K562 (cell line): ENCODE measurements at regions not wholly inside any gene's neighbourhood (a gene's known extent, or its start where the extent isn't known, plus 50 kb on each side); places are given as distances from the start of the nearest gene placed in this dataset.

Source experiments
- ATAC-seq: fragments of 200-7000 bp; cut with Tn5 transposase; 3 replicates; pipeline ENCODE4 v1.9.1; 2020; ENCODE audit warnings: moderate library complexity
- BruUV-seq: library from RNA; stranded (reverse); fragments of 400-500 nt; replicated peaks from 2 replicates; lab custom pipeline; 2021; lab: Mats Ljungman, UMichigan
- CTCF ChIA-PET: fragments of 300-600 bp; formaldehyde crosslinking; extraction: SDS; loops from one replicate; lab custom pipeline; 2021; ENCODE audit warnings: low intra/inter-chr PET ratio; lab: Yijun Ruan, JAX
- POLR2A ChIA-PET: fragments of 300-600, 350-650 bp; sonication (Branson Sonifier 250); formaldehyde crosslinking; extraction: SDS; loops from one replicate; lab custom pipeline; 2021; ENCODE audit warnings: antibody characterized with exemption, inconsistent platforms; lab: Yijun Ruan, JAX
- DNase-seq, 4 experiments: peaks; one replicate each; pipeline versions ENCODE4 v3.0.0 to v3.0.0-alpha.2; 2011 to 2018; ENCODE audit warnings: low spot score in 3 of 4, mixed read lengths in 3 of 4; ENCODE audit errors: extremely low read depth in 1 of 4
- FAIRE-seq: peaks from 2 replicates; lab custom pipeline; 2011; peaks lifted over from hg19 to GRCh38; lab: Jason Lieb, UNC
- H2AFZ ChIP-seq: 2 replicates; pipeline ENCODE4 v1.6.0; 2011; ENCODE audit warnings: low read depth, low read length, control low read depth, inconsistent platforms
- H3K27ac ChIP-seq: fragments of 200-600 bp; 3 replicates; pipeline ENCODE4 v1.8.0; 2011; ENCODE audit warnings: low read depth, mild to moderate bottlenecking, control low read depth, inconsistent platforms, low read length, moderate library complexity, mixed read lengths; ENCODE audit errors: extremely low read depth
- H3K27me3 ChIP-seq, 2 experiments: fragments of 300-600 bp in 1 of 2; 2 replicates in 1 of 2; 3 replicates in 1 of 2; pipeline versions ENCODE4 v1.6.0 to v1.8.0; 2011; ENCODE audit warnings: inconsistent platforms in 2 of 2, low read length in 2 of 2, mild to moderate bottlenecking in 1 of 2, mixed read lengths in 1 of 2, moderate library complexity in 1 of 2; ENCODE audit not compliant: control insufficient read depth in 2 of 2, insufficient read depth in 2 of 2
- H3K36me3 ChIP-seq: fragments of 300-600 bp; 3 replicates; pipeline ENCODE4 v1.8.0; 2011; ENCODE audit warnings: mild to moderate bottlenecking, low read length, inconsistent platforms; ENCODE audit not compliant: control insufficient read depth, insufficient read depth
- H3K4me1 ChIP-seq, 2 experiments: fragments of 200-600 bp in 1 of 2; replicated peaks in 1 of 2; 2 replicates in 1 of 2; 3 replicates in 1 of 2; pipeline versions ENCODE4 v1.5.1 to v1.8.0; 2011; ENCODE audit warnings: inconsistent platforms in 2 of 2, low read length in 2 of 2, mild to moderate bottlenecking in 1 of 2, mixed read lengths in 1 of 2, moderate library complexity in 1 of 2; ENCODE audit not compliant: control insufficient read depth in 2 of 2, insufficient read depth in 2 of 2
- H3K4me2 ChIP-seq: 2 replicates; pipeline ENCODE4 v1.6.1; 2011; ENCODE audit warnings: low read length, control low read depth, inconsistent platforms, mixed read lengths; ENCODE audit not compliant: insufficient read depth
- H3K4me3 ChIP-seq: fragments of 200-600 bp; sonication (generic), shearing (Covaris generic); 2 replicates; pipeline ENCODE4 v1.5.1; 2016; ENCODE audit warnings: control low read depth, inconsistent platforms
- H3K79me2 ChIP-seq: fragments of 200-600 bp; 3 replicates; pipeline ENCODE4 v1.8.0; 2011; ENCODE audit warnings: low read length, inconsistent platforms; ENCODE audit not compliant: control insufficient read depth, insufficient read depth
- H3K9ac ChIP-seq, 2 experiments: 2 replicates each; pipeline versions ENCODE4 v1.6.0 to v1.6.1; 2011; ENCODE audit warnings: low read depth in 2 of 2, low read length in 2 of 2, control low read depth in 1 of 2, inconsistent platforms in 1 of 2, mild to moderate bottlenecking in 1 of 2, mixed read lengths in 1 of 2; ENCODE audit not compliant: insufficient read depth in 1 of 2
- H3K9me1 ChIP-seq: one replicate; pipeline ENCODE4 v1.6.0; 2011; ENCODE audit warnings: inconsistent platforms, mild to moderate bottlenecking, low read length, moderate library complexity; ENCODE audit not compliant: control insufficient read depth, insufficient read depth
- H3K9me3 ChIP-seq: replicated peaks from 2 replicates; pipeline ENCODE4 v1.5.1; 2011; ENCODE audit warnings: low read depth, low read length, inconsistent platforms; ENCODE audit not compliant: control insufficient read depth, insufficient read depth
- H4K20me1 ChIP-seq: replicated peaks from 2 replicates; pipeline ENCODE4 v1.6.1; 2011; ENCODE audit warnings: low read length, inconsistent platforms, mixed read lengths; ENCODE audit not compliant: control insufficient read depth, insufficient read depth
- CBX5 ChIP-seq: IDR thresholded peaks from 2 replicates; pipeline ENCODE4 v1.6.1; 2014; ENCODE audit warnings: low read depth, borderline replicate concordance
- DNMT1 ChIP-seq: fragments of 450-650 bp; IDR thresholded peaks from 2 replicates; pipeline ENCODE4 v1.6.1; 2016; ENCODE audit warnings: antibody characterized with exemption, mild to moderate bottlenecking
- DPF2 ChIP-seq: fragments of 450-650 bp; IDR thresholded peaks from 2 replicates; pipeline ENCODE4 v1.6.1; 2016
- HCFC1 ChIP-seq: IDR thresholded peaks from 2 replicates; pipeline ENCODE4 v1.6.1; 2012; ENCODE audit warnings: low read depth, low read length, improper control_type of control experiment
- IFI16 ChIP-seq: fragments of 250-450 bp; sonication (Bioruptor Pico); IDR thresholded peaks from 2 replicates; pipeline ENCODE4 v2.1.2; 2022; ENCODE audit warnings: mild to moderate bottlenecking, inconsistent platforms
- MEF2A ChIP-seq: IDR thresholded peaks from 2 replicates; pipeline ENCODE4 v1.6.1; 2011; ENCODE audit warnings: low read depth, mild to moderate bottlenecking, low read length, moderate library complexity; ENCODE audit not compliant: control insufficient read depth
- NONO ChIP-seq, 2 experiments: fragments of 200-400 bp in 1 of 2; fragments of 450-650 bp in 1 of 2; formaldehyde crosslinking in 1 of 2; IDR thresholded peaks; 2 replicates each; pipeline ENCODE4 v1.6.1; 2017; ENCODE audit warnings: low read depth in 2 of 2, mild to moderate bottlenecking in 2 of 2, moderate library complexity in 2 of 2, low read length in 1 of 2
- NR2C2 ChIP-seq, 2 experiments: fragments of 200-800 bp in 1 of 2; sonication (Bioruptor generic) in 1 of 2; sonication (generic) in 1 of 2; formaldehyde crosslinking in 1 of 2; IDR thresholded peaks; 2 replicates each; pipeline versions ENCODE4 v1.6.1 to v1.8.0; 2016 to 2022; ENCODE audit warnings: mild to moderate bottlenecking in 1 of 2, missing compliant biosample characterization in 1 of 2, missing genetic modification characterization in 1 of 2, missing genetic modification reagents in 1 of 2
- NRF1 ChIP-seq, 2 experiments: fragments of 450-650 bp; IDR thresholded peaks in 1 of 2; conservative IDR thresholded peaks in 1 of 2; 2 replicates each; pipeline ENCODE4 v1.6.1; 2014; ENCODE audit warnings: mild to moderate bottlenecking in 2 of 2
- POLR2A ChIP-seq: fragments of 450-650 bp; conservative IDR thresholded peaks from 2 replicates; pipeline ENCODE4 v1.6.1; 2016
- RBM39 ChIP-seq: fragments of 200-400 bp; formaldehyde crosslinking; optimal IDR thresholded peaks from 2 replicates; pipeline ENCODE3; 2018; ENCODE audit warnings: low read depth, low read length
- SREBF2 ChIP-seq: sonication (generic); formaldehyde crosslinking; IDR thresholded peaks from 2 replicates; pipeline ENCODE4 v1.4.0; 2020; ENCODE audit warnings: mild to moderate bottlenecking, missing genetic modification reagents
- ZBTB43 ChIP-seq: sonication (generic); formaldehyde crosslinking; IDR thresholded peaks from 2 replicates; pipeline ENCODE4 v1.8.0; 2023; ENCODE audit warnings: mild to moderate bottlenecking, missing genetic modification reagents
- ZBTB8A ChIP-seq: fragments of 450-650 bp; IDR thresholded peaks from 2 replicates; pipeline ENCODE4 v1.6.1; 2018; ENCODE audit warnings: mild to moderate bottlenecking, moderate library complexity; ENCODE audit not compliant: partially characterized antibody
- ZNF143 ChIP-seq: sonication (generic); formaldehyde crosslinking; IDR thresholded peaks from 2 replicates; pipeline ENCODE4 v1.9.0; 2022; ENCODE audit warnings: mild to moderate bottlenecking, missing genetic modification reagents
- ZNF639 ChIP-seq, 2 experiments: fragments of 200-800 bp in 1 of 2; sonication (Bioruptor generic) in 1 of 2; sonication (generic) in 1 of 2; formaldehyde crosslinking in 1 of 2; IDR thresholded peaks in 1 of 2; conservative IDR thresholded peaks in 1 of 2; 2 replicates each; pipeline versions ENCODE4 v1.5.0 to v1.6.1; 2016 to 2020; ENCODE audit warnings: missing compliant biosample characterization in 1 of 2, missing genetic modification characterization in 1 of 2, missing genetic modification reagents in 1 of 2
- ZZZ3 ChIP-seq: fragments of 450-650 bp; IDR thresholded peaks from 2 replicates; pipeline ENCODE4 v1.6.1; 2016; ENCODE audit warnings: antibody characterized with exemption, mild to moderate bottlenecking, moderate library complexity
- WGBS: fragments of 100-300 bp; shearing (Covaris generic); methylation state at CpG from one replicate; pipeline ENCODE4 v1.1.6; 2016; ENCODE audit warnings: low coverage, mixed read lengths; ENCODE audit not compliant: insufficient coverage; ENCODE audit errors: missing lambda C conversion rate; 5-methylcytosine and 5-hydroxymethylcytosine counted together
- in situ Hi-C: fragments of 300-500 bp; cut with MboI; formaldehyde crosslinking; loops from 4 replicates; pipeline ENCODE4 v1.15.0; 2018; ENCODE audit warnings: inconsistent platforms, mixed read lengths
- intact Hi-C: fragments of 100-400 bp; cut with micrococcal nuclease; formaldehyde crosslinking; loops from 2 replicates; pipeline ENCODE4 v1.14.2; 2022

GRCh38 chr7:142460402-142461117 lies 202.7 kb upstream of the PRSS58 start:
- ChIA-PET POLR2A (interaction anchor here (0.6 kb wide), 1 partner anchor 28 kb away, joined by 3 read pairs; no protein-coding TSS in a partner anchor), CTCF (interaction anchor here (1.6 kb wide), 1 partner anchor 323 kb away, joined by 4 read pairs; no protein-coding TSS in a partner anchor)
- Histone ChIP-seq H3K9ac (no peak overlapping the region), H4K20me1 (no peaks in the 10 kb centered on the region), H3K4me1 (no peaks in the 10 kb centered on the region), H3K27ac (no peak overlapping the region), H3K9me1 (no peaks in the 10 kb centered on the region), H3K36me3 (no peaks in the 10 kb centered on the region), H3K9me3 (no peaks in the 10 kb centered on the region), H3K4me2 (no peak overlapping the region), H3K27me3 (peaks cover under 1 to 3% of the 10 kb centered on the region in 2 experiments; a peak in 2 of 5 replicates), H3K4me3 (no peak overlapping the region), H3K79me2 (no peaks in the 10 kb centered on the region), H2AFZ (no peak overlapping the region)
- ATAC-seq = no peak
- 0% methylated on average over 6 of the region's 7 CpGs for WGBS
- TF ChIP-seq NONO (IDR thresholded peaks at IDR 0.05; ENCODE audit: low read depth in 2 of 2, low read length in 1 of 2) (no peak), DPF2 (no peak), NRF1 (conservative IDR thresholded peaks at IDR 0.05 in 1 of 2, IDR thresholded peaks at IDR 0.05 in 1 of 2) (no peak), MEF2A (no peak), ZZZ3 (no peak), CBX5 (no peak), ZBTB8A (no peak), DNMT1 (no peak), POLR2A (no peak), NR2C2 (CRISPR knock-in tag; IDR thresholded peaks at IDR 0.05) (no peak), NR2C2 (tag; IDR thresholded peaks at IDR 0.05) (no peak), SREBF2 (CRISPR knock-in tag) (no peak), IFI16 (CRISPR knock-in tag) (no peak), ZBTB43 (no peak), HCFC1 (no peak), RBM39 (no peak), ZNF639 (CRISPR knock-in tag; conservative IDR thresholded peaks at IDR 0.05 in 1 of 2, IDR thresholded peaks at IDR 0.05 in 1 of 2) (no peak), ZNF143 (CRISPR knock-in tag) (no peak)
- DNase-seq = no peak
- no peak for FAIRE-seq
- intact Hi-C loops = no loop called here
- BruUV-seq = no TSS peak
- in situ Hi-C loops = no loop called here
